ENCODE measurements at regions not wholly inside any gene's neighbourhood (a gene's known extent, or its start where the extent isn't known, plus 50 kb on each side); places are given as distances from the start of the nearest gene placed in this dataset.

DNA sequence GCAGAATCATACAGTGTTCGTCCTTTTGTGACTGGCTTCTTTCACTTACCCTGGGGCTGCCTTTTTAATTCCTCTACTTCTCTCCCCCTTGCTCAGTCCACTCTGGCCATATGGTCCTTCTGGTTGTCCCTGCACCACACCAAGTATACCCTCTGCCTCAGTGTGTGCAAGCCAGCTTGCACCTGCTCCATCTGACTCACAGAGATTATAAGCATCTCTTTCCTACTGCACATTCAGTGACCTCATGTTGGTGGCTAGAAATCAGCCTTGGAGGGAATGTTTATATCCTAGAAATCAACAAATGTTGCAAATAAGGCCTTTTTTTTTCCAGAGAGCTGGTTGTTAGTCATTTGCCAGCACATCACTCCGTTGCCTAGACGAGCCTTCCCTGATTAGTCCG is 67.5 kb upstream of the C10orf90 start:
- TF ChIP-seq, protein P1, sequence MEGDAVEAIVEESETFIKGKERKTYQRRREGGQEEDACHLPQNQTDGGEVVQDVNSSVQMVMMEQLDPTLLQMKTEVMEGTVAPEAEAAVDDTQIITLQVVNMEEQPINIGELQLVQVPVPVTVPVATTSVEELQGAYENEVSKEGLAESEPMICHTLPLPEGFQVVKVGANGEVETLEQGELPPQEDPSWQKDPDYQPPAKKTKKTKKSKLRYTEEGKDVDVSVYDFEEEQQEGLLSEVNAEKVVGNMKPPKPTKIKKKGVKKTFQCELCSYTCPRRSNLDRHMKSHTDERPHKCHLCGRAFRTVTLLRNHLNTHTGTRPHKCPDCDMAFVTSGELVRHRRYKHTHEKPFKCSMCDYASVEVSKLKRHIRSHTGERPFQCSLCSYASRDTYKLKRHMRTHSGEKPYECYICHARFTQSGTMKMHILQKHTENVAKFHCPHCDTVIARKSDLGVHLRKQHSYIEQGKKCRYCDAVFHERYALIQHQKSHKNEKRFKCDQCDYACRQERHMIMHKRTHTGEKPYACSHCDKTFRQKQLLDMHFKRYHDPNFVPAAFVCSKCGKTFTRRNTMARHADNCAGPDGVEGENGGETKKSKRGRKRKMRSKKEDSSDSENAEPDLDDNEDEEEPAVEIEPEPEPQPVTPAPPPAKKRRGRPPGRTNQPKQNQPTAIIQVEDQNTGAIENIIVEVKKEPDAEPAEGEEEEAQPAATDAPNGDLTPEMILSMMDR (conservative IDR thresholded peaks at IDR 0.05) = no peak
- no peak for TF ChIP-seq ZFX (IDR thresholded peaks at IDR 0.05)
